ENCODE measurements at regions not wholly inside any gene's neighbourhood (a gene's known extent, or its start where the extent isn't known, plus 50 kb on each side); places are given as distances from the start of the nearest gene placed in this dataset.

DNA sequence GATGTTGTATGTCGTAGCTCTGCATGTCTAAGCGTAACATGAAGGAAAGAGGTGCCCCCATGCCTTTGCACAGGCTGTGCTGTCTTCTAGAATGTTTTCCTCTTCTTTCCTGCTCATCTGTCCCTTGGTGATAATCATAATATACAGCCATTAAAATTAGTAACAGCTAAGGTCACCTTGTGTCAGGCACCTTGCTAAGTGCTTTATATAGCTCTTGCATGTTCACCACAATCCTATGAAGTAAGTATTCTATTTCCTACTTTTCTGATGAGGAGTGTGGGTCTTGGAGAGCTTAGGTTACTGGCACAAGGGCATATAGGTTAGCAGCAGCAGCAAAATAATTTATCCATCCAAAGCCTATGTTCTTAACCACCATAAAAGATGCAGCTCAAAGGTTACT lies 754.4 kb downstream of the NTRK3 start:
- Histone ChIP-seq H3K27me3 (no peaks in the 10 kb centered on the region), H3K4me1 (replicated peaks in 1 of 2) (no peaks in the 10 kb centered on the region), H3K27ac (no peak overlapping the region), H3K9me3 (replicated peaks in 1 of 3) (no peaks in the 10 kb centered on the region), H3K4me3 (no peak overlapping the region), H3K36me3 (replicated peaks in 1 of 2) (no peaks in the 10 kb centered on the region)
- WGBS, 4 donors, result 78 to 95% (median 87%) methylated on average over 2 of the region's 2 CpGs
- TF ChIP-seq, protein P1, sequence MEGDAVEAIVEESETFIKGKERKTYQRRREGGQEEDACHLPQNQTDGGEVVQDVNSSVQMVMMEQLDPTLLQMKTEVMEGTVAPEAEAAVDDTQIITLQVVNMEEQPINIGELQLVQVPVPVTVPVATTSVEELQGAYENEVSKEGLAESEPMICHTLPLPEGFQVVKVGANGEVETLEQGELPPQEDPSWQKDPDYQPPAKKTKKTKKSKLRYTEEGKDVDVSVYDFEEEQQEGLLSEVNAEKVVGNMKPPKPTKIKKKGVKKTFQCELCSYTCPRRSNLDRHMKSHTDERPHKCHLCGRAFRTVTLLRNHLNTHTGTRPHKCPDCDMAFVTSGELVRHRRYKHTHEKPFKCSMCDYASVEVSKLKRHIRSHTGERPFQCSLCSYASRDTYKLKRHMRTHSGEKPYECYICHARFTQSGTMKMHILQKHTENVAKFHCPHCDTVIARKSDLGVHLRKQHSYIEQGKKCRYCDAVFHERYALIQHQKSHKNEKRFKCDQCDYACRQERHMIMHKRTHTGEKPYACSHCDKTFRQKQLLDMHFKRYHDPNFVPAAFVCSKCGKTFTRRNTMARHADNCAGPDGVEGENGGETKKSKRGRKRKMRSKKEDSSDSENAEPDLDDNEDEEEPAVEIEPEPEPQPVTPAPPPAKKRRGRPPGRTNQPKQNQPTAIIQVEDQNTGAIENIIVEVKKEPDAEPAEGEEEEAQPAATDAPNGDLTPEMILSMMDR (IDR thresholded peaks at IDR 0.05), result no peak
- TF ChIP-seq POLR2A (IDR thresholded peaks at IDR 0.05), result no peak
- intact Hi-C loops (cut with DNase I), result no loop called here
- no peak for DNase-seq

DNA sequence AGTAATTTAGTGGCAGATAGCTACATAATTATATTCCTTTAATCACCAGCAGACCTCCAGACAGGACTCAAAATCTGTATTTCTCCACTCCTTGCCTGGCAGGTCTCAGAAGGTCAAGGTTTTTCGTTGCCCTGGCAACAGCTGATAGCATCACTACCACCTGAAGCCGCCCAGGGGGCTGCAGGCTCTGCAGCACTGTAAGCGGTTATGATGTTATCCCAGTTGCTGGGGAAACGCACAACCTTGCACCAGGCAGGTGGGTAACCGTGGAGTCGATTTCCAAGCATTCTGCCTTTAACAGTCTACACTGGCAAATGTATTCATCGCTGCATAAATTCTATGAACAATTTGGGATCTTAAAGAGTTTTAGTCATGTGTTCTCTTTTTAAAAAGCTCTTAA lies 756.3 kb downstream of the NTRK3 start:
- no peak for TF ChIP-seq POLR2A (IDR thresholded peaks at IDR 0.05)
- TF ChIP-seq, protein P1 (IDR thresholded peaks at IDR 0.05), result no peak
- H3K27ac ChIP-seq, result no peak overlapping the region
- H3K4me3 ChIP-seq, result no peak overlapping the region
- no peaks in the 10 kb centered on the region for H3K9me3 ChIP-seq (replicated peaks in 1 of 3)
- H3K36me3 ChIP-seq (replicated peaks in 1 of 2), result no peaks in the 10 kb centered on the region
- intact Hi-C loops (cut with DNase I), result no loop called here
- WGBS, 4 donors, result 66 to 73% (median 68%) methylated on average over 7 of the region's 7 CpGs
- DNase-seq, result peak in 2 of 7 donors; percentile 15 to 63
- no peaks in the 10 kb centered on the region for H3K27me3 ChIP-seq
- no peaks in the 10 kb centered on the region for H3K4me1 ChIP-seq (replicated peaks in 1 of 2)

DNA sequence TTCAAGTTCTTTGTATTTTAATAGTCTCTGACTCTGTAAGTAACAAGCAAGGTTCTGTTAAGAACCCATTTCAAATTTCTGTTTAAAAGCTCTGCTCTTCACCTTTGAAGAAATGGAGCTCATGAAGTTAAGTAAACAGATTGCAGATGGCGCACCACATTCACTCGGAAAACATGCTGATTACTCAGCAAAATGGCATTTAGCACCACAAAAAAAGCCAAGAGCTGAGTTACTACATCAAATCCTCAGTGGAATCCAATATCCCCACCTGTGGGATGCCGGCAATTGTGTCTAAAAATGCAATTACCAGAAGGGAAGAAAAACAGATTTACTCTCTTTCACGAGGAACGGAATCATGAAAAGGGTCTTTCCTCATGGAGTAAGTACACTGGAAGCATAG lies 758.0 kb downstream of the NTRK3 start:
- Histone ChIP-seq H3K27ac (no peak overlapping the region), H3K4me3 (no peak overlapping the region), H3K9me3 (replicated peaks in 1 of 3) (no peaks in the 10 kb centered on the region), H3K36me3 (replicated peaks in 1 of 2) (no peaks in the 10 kb centered on the region), H3K4me1 (replicated peaks in 1 of 2) (no peaks in the 10 kb centered on the region), H3K27me3 (no peaks in the 10 kb centered on the region)
- no peak for TF ChIP-seq POLR2A (IDR thresholded peaks at IDR 0.05)
- TF ChIP-seq, protein P1 (IDR thresholded peaks at IDR 0.05), result no peak
- DNase-seq, result no peak
- WGBS, 4 donors, result 76 to 88% (median 86%) methylated on average over 5 of the region's 5 CpGs
- intact Hi-C loops (cut with DNase I), result no loop called here

DNA sequence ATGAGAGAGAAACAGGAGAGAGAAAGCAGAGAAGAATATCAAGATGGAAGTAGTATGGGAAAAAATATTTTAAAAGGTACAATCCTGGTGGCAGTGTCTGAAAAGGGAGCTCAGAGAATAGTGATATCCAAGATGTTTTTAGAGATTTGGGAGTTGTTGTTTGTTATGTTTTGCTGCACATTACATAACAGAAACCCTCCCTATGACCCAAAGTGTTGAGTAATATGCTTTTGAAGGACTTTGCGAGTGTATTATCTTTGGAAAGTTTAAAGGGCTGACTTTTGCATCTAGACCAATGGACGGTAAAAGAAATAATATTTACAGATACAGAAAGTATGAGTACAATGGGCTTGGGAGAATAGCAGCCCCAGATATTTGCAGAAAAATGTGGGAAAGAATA lies 759.7 kb downstream of the NTRK3 start:
- 21 to 42% (median 25%) methylated on average over 2 of the region's 2 CpGs for WGBS, 4 donors
- TF ChIP-seq POLR2A (IDR thresholded peaks at IDR 0.05), result no peak
- TF ChIP-seq, protein P1 (IDR thresholded peaks at IDR 0.05), result no peak

More for the DNA sequence above, 759.7 kb downstream of the NTRK3 start:
- Histone ChIP-seq H3K9me3 (replicated peaks in 1 of 3) (no peaks in the 10 kb centered on the region), H3K4me3 (no peak overlapping the region), H3K27ac (no peak overlapping the region), H3K36me3 (replicated peaks in 1 of 2) (no peaks in the 10 kb centered on the region), H3K4me1 (replicated peaks in 1 of 2) (no peaks in the 10 kb centered on the region), H3K27me3 (no peaks in the 10 kb centered on the region)
- intact Hi-C loops (cut with DNase I), result no loop called here
- no peak for DNase-seq
